PC-9 (cell line): ENCODE measurements at regions not wholly inside any gene's neighbourhood (a gene's known extent, or its start where the extent isn't known, plus 50 kb on each side); places are given as distances from the start of the nearest gene placed in this dataset.

Experiments used
- CTCF ChIP-seq: fragments of 200-600 bp; sonication (generic); conservative IDR thresholded peaks from 2 replicates; pipeline ENCODE4 v1.6.1; 2017; ENCODE audit warnings: mixed run types, antibody characterized with exemption, mild to moderate bottlenecking, moderate library complexity
- EZH2 ChIP-seq: fragments of 200-600 bp; sonication (generic); IDR thresholded peaks from 2 replicates; pipeline ENCODE4 v1.8.0; 2017; ENCODE audit warnings: antibody characterized with exemption, low read depth

- TF ChIP-seq EZH2 (no peak), CTCF (no peak)
These were observed 109.7 kb downstream of the BDH1 start for GRCh38 chr3:197445896-197446699.
